Calu3 (cell line): ENCODE measurements at regions not wholly inside any gene's neighbourhood (a gene's known extent, or its start where the extent isn't known, plus 50 kb on each side); places are given as distances from the start of the nearest gene placed in this dataset.

Source experiments
- BruUV-seq: library from RNA; stranded (reverse); fragments of 400-500 nt; replicated peaks from 2 replicates; lab custom pipeline; 2021; lab: Mats Ljungman, UMichigan
- CTCF ChIA-PET: fragments of 300-600 bp; sonication (Branson Sonifier 250); formaldehyde crosslinking; loops from one replicate; lab custom pipeline; 2022; ENCODE audit warnings: antibody characterized with exemption; lab: Charles Lee
- DNase-seq: peaks from one replicate; pipeline ENCODE4 v3.0.0; 2022
- H3K27ac Mint-ChIP-seq: one replicate; pipeline ENCODE4 v1.8.0; 2022; ENCODE audit warnings: mixed read lengths; ENCODE audit not compliant: unreplicated experiment
- H3K27me3 Mint-ChIP-seq: one replicate; pipeline ENCODE4 v1.8.0; 2022; ENCODE audit warnings: mixed read lengths; ENCODE audit not compliant: unreplicated experiment
- H3K36me3 Mint-ChIP-seq: one replicate; pipeline ENCODE4 v1.8.0; 2022; ENCODE audit warnings: mild to moderate bottlenecking, moderate library complexity, mixed read lengths; ENCODE audit not compliant: insufficient read depth, unreplicated experiment
- H3K4me1 Mint-ChIP-seq: one replicate; pipeline ENCODE4 v1.8.0; 2022; ENCODE audit warnings: mild to moderate bottlenecking, low read depth, mixed read lengths; ENCODE audit not compliant: unreplicated experiment
- H3K4me3 Mint-ChIP-seq: one replicate; pipeline ENCODE4 v1.8.0; 2022; ENCODE audit warnings: mild to moderate bottlenecking, low read depth, moderate library complexity, mixed read lengths; ENCODE audit not compliant: unreplicated experiment
- H3K9me3 Mint-ChIP-seq: one replicate; pipeline ENCODE4 v1.8.0; 2022; ENCODE audit warnings: low read depth, mixed read lengths; ENCODE audit not compliant: unreplicated experiment
- CTCF ChIP-seq: fragments of 200-600 bp; IDR thresholded peaks from one replicate; pipeline ENCODE4 v1.8.0; 2022; ENCODE audit warnings: antibody characterized with exemption; ENCODE audit not compliant: unreplicated experiment
- intact Hi-C: fragments of 100-400 bp; cut with micrococcal nuclease; formaldehyde crosslinking; loops from one replicate; pipeline ENCODE4 v1.10.0; 2022; ENCODE audit not compliant: unreplicated experiment

GRCh38 chr21:38147391-38147790 is 109.4 kb upstream of the KCNJ15 start:
- H3K4me3 Mint-ChIP-seq: no peak overlapping the region
- no peak for DNase-seq
- no peak for TF ChIP-seq CTCF
- H3K27me3 Mint-ChIP-seq: peaks cover 82% of the 10 kb centered on the region
- peaks cover 2% of the 10 kb centered on the region for H3K9me3 Mint-ChIP-seq
- no peaks in the 10 kb centered on the region for H3K36me3 Mint-ChIP-seq
- BruUV-seq: no TSS peak
- H3K27ac Mint-ChIP-seq: no peak overlapping the region
- CTCF ChIA-PET: no interaction called here
- no peaks in the 10 kb centered on the region for H3K4me1 Mint-ChIP-seq
- intact Hi-C loops: no loop called here

GRCh38 chr21:38148046-38148445 is 108.7 kb upstream of the KCNJ15 start:
- DNase-seq: no peak
- no TSS peak for BruUV-seq
- intact Hi-C loops: no loop called here
- H3K27ac Mint-ChIP-seq: no peak overlapping the region
- TF ChIP-seq CTCF: no peak
- peaks cover 82% of the 10 kb centered on the region for H3K27me3 Mint-ChIP-seq
- H3K36me3 Mint-ChIP-seq: no peaks in the 10 kb centered on the region
- H3K4me3 Mint-ChIP-seq: no peak overlapping the region
- H3K4me1 Mint-ChIP-seq: no peaks in the 10 kb centered on the region
- peaks cover 2% of the 10 kb centered on the region for H3K9me3 Mint-ChIP-seq
- CTCF ChIA-PET: no interaction called here

- BruUV-seq: no TSS peak
- CTCF ChIA-PET: no interaction called here
- intact Hi-C loops: no loop called here
Observed at GRCh38 chr21:38151021-38151645, 105.7 kb upstream of the KCNJ15 start.

GRCh38 chr21:38156200-38156599 is 100.6 kb upstream of the KCNJ15 start:
- DNase-seq: no peak
- H3K4me1 Mint-ChIP-seq: no peaks in the 10 kb centered on the region
- intact Hi-C loops: no loop called here
- H3K4me3 Mint-ChIP-seq: no peak overlapping the region
- no peaks in the 10 kb centered on the region for H3K9me3 Mint-ChIP-seq
- H3K36me3 Mint-ChIP-seq: no peaks in the 10 kb centered on the region
- no peak overlapping the region for H3K27ac Mint-ChIP-seq
- no peak for TF ChIP-seq CTCF
- BruUV-seq: no TSS peak
- CTCF ChIA-PET: no interaction called here
- H3K27me3 Mint-ChIP-seq: peaks cover 72% of the 10 kb centered on the region

More at GRCh38 chr21:38151021-38151645, 105.7 kb upstream of the KCNJ15 start:
- Mint-ChIP-seq H3K27ac (no peak overlapping the region), H3K4me1 (no peaks in the 10 kb centered on the region), H3K36me3 (no peaks in the 10 kb centered on the region), H3K9me3 (no peaks in the 10 kb centered on the region), H3K27me3 (peaks cover 85% of the 10 kb centered on the region), H3K4me3 (no peak overlapping the region)
- TF ChIP-seq CTCF: no peak
- no peak for DNase-seq
